Glutamatergic neuron (in vitro differentiated cells): ENCODE measurements at regions not wholly inside any gene's neighbourhood (a gene's known extent, or its start where the extent isn't known, plus 50 kb on each side); places are given as distances from the start of the nearest gene placed in this dataset.
A peak's percentile ranks its signal among the peaks of the same experiment; 100 is the strongest.

Source experiments
- DNase-seq: peaks from one replicate; pipeline ENCODE4 v3.0.0; 2022
- H3K27ac Mint-ChIP-seq: one replicate; pipeline ENCODE4 v1.8.0; 2020; ENCODE audit warnings: mild to moderate bottlenecking, mixed read lengths, inconsistent platforms; ENCODE audit not compliant: unreplicated experiment
- H3K27me3 Mint-ChIP-seq: one replicate; pipeline ENCODE4 v1.8.0; 2020; ENCODE audit warnings: mild to moderate bottlenecking, moderate library complexity, mixed read lengths, inconsistent platforms; ENCODE audit not compliant: unreplicated experiment
- H3K36me3 Mint-ChIP-seq: one replicate; pipeline ENCODE4 v1.8.0; 2020; ENCODE audit warnings: mild to moderate bottlenecking, mixed read lengths, inconsistent platforms; ENCODE audit not compliant: unreplicated experiment
- H3K4me1 Mint-ChIP-seq: one replicate; pipeline ENCODE4 v1.8.0; 2020; ENCODE audit warnings: mild to moderate bottlenecking, low read depth, mixed read lengths, inconsistent platforms; ENCODE audit not compliant: unreplicated experiment
- H3K4me3 Mint-ChIP-seq: one replicate; pipeline ENCODE4 v1.8.0; 2020; ENCODE audit warnings: mild to moderate bottlenecking, mixed read lengths, inconsistent platforms; ENCODE audit not compliant: unreplicated experiment
- H3K9me3 Mint-ChIP-seq: one replicate; pipeline ENCODE4 v1.8.0; 2020; ENCODE audit warnings: mild to moderate bottlenecking, moderate library complexity, mixed read lengths, inconsistent platforms; ENCODE audit not compliant: unreplicated experiment
- TF ChIP-seq, protein P1 (sequence below): fragments of 200-600 bp; sonication (generic); IDR thresholded peaks from one replicate; pipeline ENCODE4 v1.5.0; 2021; ENCODE audit not compliant: partially characterized antibody, unreplicated experiment

DNA sequence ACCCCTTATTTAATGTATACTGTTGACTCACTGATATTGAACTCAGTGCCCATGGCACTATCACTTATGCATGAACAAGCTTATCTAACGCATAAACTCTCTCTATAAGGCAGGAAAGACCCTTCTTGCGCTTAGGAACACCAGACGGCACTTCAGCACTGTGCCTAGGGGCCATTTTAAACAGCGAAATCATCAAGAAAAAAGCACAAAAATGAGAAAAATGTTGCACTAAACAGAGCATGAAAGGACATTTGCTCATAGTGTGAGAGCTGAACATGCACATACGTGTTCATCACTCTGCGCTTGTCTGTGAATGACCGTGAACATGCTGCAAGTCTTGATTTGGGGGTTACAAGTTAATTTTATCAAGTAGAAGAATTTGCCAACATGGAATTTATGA, 109.6 kb downstream of the WDR11 start:
- Mint-ChIP-seq H3K9me3 (no peaks in the 10 kb centered on the region), H3K36me3 (no peaks in the 10 kb centered on the region), H3K27me3 (no peaks in the 10 kb centered on the region), H3K4me3 (no peak overlapping the region), H3K27ac (no peak overlapping the region), H3K4me1 (peaks cover 10% of the 10 kb centered on the region)
- no peak for DNase-seq
- TF ChIP-seq, protein P1, sequence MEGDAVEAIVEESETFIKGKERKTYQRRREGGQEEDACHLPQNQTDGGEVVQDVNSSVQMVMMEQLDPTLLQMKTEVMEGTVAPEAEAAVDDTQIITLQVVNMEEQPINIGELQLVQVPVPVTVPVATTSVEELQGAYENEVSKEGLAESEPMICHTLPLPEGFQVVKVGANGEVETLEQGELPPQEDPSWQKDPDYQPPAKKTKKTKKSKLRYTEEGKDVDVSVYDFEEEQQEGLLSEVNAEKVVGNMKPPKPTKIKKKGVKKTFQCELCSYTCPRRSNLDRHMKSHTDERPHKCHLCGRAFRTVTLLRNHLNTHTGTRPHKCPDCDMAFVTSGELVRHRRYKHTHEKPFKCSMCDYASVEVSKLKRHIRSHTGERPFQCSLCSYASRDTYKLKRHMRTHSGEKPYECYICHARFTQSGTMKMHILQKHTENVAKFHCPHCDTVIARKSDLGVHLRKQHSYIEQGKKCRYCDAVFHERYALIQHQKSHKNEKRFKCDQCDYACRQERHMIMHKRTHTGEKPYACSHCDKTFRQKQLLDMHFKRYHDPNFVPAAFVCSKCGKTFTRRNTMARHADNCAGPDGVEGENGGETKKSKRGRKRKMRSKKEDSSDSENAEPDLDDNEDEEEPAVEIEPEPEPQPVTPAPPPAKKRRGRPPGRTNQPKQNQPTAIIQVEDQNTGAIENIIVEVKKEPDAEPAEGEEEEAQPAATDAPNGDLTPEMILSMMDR = no peak

DNA sequence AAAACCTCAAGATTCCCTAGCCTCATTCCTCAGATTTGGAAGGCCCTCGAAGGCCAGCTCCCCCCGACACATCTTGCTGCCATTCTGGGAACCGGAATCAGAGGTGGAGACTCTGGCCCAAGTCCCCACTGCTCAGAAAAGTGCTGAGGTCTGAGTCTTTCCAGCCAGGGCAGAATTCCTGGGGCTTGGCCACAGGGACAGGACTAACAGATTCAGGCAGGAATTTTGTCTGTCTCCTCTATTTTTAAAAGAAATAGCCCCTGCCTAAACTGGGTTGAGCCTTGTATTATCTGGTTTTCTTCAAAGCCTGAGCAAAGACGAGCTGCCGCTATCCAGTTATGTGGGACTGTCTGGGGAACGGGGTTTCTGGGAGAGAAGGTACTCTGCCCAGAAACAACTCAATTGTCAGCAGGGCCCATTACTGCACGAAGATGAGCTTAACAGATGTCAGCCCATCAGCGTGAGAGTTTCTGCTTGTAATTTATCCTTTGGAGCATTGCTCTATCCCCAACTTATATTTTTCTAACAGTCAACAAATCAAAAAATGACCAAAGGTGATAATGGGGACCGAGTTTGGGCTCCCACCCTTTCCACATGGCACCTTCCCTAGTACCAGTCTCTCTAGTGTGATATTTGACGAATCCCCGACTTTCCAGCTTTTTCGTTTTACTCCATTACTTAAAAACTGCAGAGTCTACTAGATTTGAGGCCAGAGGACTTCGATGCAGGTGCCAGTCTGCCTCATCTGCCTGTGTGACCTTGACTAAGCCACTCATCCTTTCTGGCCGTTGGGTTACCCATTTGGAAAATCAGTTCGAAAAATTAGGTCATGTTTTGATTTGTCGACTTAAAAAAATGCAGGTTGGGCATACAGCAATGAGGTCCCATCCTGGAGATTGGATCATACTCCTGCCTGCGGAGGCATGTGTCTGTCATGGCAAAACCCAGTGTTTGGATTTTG, 110.9 kb downstream of the WDR11 start:
- TF ChIP-seq, protein P1 = no peak
- Mint-ChIP-seq H3K27ac (no peak overlapping the region), H3K36me3 (no peaks in the 10 kb centered on the region), H3K9me3 (no peaks in the 10 kb centered on the region), H3K4me1 (peaks cover 10% of the 10 kb centered on the region), H3K27me3 (no peaks in the 10 kb centered on the region), H3K4me3 (no peak overlapping the region)
- DNase-seq = no peak

DNA sequence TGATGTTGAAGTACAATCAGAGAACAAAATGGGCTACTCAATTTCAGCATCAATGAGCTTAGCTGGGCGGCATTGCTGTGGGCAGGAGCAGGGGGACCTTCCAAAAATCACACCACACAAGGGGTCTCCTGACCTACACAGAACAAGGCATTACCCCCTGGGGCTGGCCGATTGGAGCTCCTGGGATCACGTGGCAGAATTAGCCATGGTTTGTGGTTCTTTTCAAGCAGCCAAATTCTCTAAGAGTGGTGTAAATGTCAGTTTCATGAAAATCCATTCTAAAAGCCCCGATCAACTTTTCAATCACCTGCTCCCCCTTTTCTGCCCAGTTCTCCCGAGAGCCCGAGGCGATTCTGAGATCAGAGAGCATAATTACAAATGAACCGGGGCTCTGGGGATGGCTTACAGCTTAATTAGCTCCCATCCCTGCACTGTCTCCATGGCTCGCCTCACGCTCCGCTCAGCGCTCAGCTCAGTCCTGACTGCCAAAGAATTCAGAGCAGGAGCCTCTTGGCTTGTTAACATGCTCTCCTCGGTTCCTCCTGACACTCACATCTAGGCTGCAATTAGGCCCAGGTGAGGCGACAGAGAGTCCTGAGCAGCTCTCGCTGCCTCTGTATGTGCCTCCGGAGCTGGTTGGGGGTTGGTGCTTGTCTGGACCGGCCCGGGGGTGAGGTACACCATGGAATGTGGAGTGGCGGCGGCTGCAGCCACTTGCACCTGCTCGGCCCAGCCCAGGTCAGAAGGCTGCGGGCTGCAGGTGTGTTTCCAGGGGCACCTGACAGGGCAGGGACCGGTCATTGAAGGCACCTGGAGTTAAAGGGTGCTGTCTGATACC, 111.8 kb downstream of the WDR11 start:
- TF ChIP-seq, protein P1 = no peak
- H3K27ac Mint-ChIP-seq = no peak overlapping the region
- H3K4me1 Mint-ChIP-seq = peaks cover 10% of the 10 kb centered on the region

GRCh38 chr10:120963594-120964220, 112.5 kb downstream of the WDR11 start:
- no peak for DNase-seq
- no peak overlapping the region for H3K27ac Mint-ChIP-seq
- H3K4me3 Mint-ChIP-seq = no peak overlapping the region
- H3K36me3 Mint-ChIP-seq = no peaks in the 10 kb centered on the region
- H3K4me1 Mint-ChIP-seq = peaks cover 10% of the 10 kb centered on the region
- TF ChIP-seq, protein P1 = no peak
- no peaks in the 10 kb centered on the region for H3K9me3 Mint-ChIP-seq
- H3K27me3 Mint-ChIP-seq = no peaks in the 10 kb centered on the region

More for the DNA sequence above, 111.8 kb downstream of the WDR11 start:
- Mint-ChIP-seq H3K9me3 (no peaks in the 10 kb centered on the region), H3K27me3 (no peaks in the 10 kb centered on the region), H3K36me3 (no peaks in the 10 kb centered on the region), H3K4me3 (peak overlapping the region; percentile 38)
- peak; percentile 53 for DNase-seq
